HG02763 (cell line): ENCODE measurements at regions not wholly inside any gene's neighbourhood (a gene's known extent, or its start where the extent isn't known, plus 50 kb on each side); places are given as distances from the start of the nearest gene placed in this dataset.
"Not testable (repeated sequence)": the region's sequence is repeated elsewhere in the genome, so short reads cannot be mapped to it uniquely, and the experiment has no call there.

Source experiments
- ATAC-seq: cut with Tn5 transposase; IDR thresholded peaks from one replicate; pipeline ENCODE4 v1.9.1; 2021; ENCODE audit warnings: mild to moderate bottlenecking, moderate library complexity; ENCODE audit not compliant: unreplicated experiment

DNA sequence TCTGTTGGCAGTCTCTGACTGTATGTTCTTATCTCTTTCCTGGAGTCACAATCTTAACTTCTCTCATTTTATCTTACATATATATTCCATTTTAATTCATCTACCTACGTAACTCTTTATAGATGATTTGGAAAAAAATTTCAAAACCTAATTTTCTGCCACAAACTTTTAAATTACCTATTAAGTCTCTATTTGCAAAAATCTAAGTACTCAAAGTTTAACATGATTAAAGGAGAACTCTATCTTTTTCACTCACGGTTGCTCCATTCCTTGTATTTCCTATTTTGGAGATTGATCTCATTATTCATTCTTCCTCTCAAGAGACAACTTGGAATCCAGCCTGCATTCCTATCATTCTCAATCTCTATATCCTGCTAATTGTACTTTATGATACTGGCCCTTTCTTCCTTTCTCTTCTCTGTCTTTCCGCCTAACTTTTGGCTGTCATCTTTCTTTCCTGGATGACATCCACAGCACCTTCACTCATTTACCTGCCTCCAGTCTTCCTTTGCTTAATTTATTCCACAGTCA, 1071.1 kb upstream of the CITED2 start:
- no peak for ATAC-seq

DNA sequence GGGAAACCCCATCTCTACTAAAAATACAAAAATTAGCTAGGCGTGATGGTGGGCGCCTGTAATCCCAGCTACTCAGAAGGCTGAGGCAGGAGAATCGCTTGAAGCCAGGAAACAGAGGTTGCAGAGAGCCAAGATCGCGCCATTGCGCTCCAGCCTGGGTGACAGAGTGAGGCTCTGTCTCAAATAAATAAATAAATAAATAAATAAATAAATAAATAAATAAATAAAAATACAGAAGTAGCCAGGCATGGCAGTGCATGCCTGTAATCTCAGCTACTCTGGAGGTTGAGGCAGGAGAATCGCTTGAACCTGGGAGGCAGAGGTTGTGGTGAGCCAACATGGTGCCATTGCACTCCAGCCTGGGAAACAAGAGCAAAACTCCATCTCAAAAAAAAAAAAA, 1068.7 kb upstream of the CITED2 start:
- not testable (repeated sequence) for ATAC-seq

DNA sequence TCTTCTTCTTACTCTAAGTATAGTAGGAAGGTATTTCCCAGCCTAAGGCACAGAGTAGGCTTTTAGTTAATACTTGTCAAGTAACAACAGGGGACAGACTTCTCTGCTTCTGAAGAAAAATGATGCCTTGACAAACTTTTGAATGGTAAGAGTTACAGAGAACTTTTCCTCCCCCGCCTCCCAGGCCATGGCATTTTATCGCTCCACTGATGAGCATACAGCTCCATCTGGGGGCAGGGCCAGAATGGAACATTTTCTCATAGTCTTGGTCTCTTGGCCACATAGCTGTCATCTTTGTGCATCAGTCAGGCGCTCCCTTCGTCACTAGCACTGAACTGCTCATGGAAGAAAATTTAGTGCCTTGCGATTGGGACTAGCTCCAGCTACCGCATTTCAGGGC, 1066.8 kb upstream of the CITED2 start:
- no peak for ATAC-seq

DNA sequence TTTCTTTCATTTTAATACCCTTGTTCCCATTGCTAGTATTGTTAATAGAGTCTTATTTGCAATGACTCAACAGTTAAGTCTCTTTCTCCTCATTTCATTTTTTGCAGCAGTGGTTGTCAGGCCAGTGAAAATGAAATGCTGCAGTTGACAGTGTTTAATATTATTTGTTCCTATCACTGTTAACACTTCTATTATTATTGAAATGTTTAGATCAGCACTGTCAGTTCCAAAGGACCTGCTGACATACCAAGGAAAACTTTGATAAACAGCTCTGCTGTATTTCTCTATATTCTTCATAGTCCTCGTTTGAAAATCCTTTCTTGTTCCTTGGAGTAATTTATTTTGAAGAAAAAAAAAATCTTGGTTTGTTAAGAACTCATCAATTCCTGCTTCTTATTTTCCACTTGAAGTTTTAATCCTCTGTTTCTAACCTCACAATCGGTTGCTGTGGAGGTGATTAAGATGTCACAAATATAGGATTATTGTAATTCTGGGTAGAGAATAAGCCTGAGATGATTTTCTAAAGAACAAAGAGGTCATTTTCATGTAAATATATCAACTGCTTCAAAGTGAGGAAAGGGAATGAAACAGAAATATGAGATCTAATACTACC, 1065.9 kb upstream of the CITED2 start:
- no peak for ATAC-seq

DNA sequence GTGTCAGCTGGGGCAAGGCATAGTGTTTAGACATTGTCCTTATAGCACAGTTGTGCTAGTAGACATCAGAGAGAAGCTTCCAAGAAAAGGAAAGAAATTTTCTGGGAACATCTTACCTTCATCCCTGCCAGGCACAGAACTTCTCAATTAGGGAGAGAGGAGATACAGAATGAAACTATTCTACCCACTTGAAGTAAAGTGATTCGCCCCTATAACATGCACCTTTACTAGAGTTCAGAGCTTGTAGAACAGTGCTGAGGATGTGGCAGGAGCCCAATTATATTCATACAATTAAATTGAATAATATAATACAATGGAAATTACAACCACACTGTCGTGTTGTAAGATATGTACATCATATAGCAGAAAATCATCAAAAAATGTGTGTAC, 1063.9 kb upstream of the CITED2 start:
- ATAC-seq, result no peak

DNA sequence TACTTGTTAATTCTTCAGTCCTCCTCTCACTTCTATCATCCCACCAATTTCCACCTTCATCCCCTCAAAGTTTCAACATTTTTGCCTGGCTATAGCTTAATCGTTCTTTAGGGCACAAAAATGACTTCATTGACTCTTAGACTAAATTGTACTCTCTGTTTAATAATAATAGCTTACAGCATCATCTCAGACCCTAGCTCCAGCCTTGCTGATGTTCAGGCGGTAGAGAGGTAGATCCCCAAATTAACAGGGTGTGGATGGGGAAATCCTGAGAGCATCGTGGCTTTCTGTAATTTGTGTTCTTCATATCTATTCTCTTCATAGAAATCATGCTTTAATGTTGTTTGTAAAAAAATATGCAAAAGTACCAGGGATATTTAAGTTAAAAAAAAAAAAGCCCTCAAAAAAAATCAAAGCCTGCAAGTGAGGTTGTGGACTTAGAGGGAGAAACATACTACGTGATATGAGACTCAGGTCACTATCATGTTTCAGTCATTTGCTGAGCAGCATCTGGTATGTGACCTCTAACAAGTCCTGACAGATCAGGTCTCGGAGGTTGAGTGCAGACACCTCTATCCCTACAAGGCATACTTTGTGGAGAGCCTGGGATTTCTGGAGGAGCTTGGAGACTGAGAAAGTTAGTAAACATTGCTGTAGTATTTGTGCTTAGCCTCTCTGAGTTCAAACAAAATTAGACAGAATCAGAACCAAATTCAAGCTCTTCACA, 1063.3 kb upstream of the CITED2 start:
- ATAC-seq, result no peak

DNA sequence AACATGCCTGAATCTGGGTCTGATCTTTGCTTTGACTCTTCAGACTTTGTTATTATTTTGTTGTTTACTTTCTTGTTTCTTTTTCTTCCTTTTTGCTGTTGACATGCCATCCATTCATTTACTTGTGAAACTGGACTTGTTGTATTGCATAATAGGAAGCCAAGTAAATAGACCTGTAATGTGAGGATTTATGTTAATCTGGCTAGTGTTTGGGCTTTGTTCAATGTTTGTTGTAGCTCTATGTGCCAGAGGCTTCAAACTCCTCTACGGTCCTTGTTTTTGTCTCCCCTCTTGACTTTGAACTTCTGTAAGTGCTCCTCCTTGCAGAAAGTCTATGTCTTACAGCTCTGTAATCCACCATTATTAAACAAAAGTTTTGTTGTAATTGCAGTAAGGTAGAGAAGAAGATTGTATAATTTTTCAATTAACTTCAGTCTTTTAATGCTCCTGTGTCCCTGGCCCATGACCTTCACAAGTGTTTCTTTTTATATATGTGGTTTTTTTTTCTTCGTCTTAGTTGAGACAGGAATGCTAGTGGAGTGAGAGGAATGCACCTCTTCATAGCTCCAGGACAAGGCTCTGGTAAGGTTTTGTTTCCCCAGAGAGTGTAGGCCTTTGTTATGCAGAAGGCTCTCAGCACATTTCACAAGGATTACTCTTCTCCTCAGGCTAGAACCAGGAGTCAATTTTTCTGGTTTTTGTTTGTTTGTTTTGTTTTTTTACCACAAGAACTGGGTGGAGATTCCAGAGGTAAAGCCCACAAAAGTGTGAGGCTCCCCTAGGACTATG, 1061.8 kb upstream of the CITED2 start:
- ATAC-seq, result no peak

DNA sequence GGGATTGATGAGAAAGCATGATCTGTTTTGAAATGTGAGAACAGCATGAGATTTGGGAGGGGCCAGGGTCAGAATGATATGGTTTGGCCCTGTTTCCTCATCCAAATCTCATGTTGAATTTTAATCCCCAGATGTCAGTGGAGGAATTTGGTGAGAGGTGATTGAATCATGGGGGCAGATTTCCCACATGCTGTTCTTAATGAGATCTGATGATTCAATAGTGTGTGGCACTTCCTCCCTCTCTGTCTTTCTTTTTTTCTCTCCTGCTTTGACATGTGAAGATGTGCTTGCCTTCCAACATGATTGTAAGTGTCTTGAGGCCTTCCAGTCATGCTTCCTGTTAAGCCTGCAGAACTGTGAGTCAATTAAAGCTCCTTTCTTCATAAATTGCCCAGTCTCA, 1060.3 kb upstream of the CITED2 start:
- ATAC-seq, result no peak

DNA sequence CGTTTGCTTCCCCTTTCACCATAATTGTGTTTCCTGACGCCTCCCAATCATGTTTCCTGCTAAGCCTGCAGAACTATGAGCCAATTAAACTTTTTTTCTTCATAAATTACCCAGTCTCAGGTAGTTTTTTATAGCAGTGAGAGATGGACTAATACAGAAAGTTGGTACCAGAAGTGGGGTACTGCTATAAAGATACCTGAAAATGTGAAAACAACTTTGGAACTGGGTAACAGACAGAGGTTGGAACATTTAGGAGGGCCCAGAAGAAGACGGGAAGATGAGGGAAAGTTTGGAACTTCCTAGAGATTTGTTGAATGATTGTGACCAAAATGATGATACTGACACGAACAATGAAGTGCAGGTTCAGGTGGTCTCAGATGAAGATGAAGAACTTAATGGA, 1058.6 kb upstream of the CITED2 start:
- ATAC-seq, result no peak

DNA sequence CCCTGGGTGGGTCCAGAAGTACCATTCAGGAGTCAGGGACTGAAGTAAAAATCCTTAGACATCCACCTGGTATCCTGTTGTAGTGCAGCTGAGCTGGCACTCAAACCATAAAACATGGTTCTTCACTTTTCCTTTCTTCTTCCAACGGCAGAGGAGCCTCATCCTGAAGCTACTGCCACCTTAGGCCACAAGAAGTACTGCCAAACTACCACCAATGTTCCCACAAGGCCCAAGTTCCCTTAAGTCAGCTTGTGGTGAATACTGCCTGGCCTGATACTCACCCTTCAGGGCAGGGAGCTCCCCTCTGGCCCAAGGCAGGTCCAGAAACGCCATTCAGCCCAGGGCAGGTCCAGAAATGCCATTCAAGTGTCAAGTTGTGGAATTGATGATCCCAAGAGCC, 1053.4 kb upstream of the CITED2 start:
- no peak for ATAC-seq

DNA sequence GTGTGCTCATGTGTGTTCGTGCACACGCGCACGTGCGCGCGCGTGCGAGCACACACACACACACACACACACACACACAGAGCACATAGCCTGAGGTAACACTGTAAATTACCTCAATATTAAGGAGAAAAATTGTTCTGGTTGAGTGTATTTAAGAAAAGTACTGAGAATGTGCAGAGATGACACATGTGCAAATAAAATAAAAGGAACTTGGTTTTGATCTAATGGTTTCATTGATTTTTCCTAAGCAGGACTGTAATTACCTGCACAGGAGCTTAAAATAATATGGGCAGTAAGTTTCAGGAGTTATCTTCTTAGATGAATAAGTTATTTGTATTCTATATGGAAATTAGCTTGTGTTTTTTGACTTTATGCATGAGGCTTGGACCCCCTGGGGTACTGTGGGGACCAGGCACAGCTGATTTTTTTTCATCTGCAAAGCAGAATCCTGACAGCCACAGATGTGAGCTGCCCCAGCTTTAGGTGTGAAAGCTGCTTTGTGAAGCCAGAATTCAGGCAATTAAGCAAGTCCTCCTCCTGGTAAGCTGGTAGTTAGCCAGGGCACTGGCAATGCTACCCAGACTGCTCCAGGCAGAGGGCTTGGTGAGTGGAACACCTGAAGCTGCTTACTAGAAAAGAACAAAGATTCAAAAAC, 1040.6 kb upstream of the CITED2 start:
- no peak for ATAC-seq

DNA sequence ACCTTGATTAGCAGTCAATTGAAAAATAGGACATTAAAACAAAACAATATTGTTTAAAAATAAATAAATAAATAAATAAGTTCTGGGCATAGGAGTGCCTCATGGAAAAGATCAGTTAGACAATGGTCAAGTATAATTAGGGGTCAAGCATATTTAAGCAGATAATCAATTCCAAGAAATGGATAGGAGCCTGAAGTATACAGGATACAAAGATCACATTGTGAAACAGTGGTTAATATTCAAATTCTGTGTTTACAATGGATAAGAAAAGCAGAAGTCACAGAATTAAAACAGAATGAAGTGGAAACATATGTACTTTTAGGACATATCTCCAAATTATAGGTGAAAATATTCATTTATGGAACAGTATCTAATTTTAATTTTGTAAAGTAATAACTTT, 1028.6 kb upstream of the CITED2 start:
- ATAC-seq, result no peak

DNA sequence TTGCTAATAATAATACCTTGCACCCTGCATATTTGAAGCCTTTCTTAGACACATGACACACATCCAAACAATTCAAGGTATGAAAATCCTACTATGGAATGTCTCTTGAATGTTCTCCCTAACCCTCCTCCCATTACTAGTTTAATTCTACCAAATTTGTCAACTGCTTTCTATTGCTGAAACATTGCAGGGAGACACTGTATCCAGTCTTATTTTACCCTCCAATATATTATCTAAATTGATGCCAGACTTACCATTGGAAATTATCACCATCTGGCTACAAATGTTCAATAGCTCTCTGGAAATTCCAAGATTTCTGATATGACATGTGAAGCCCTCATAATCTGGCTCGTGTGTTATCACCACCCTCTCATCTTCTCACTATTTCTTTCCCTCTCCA, 1027.3 kb upstream of the CITED2 start:
- ATAC-seq, result no peak

DNA sequence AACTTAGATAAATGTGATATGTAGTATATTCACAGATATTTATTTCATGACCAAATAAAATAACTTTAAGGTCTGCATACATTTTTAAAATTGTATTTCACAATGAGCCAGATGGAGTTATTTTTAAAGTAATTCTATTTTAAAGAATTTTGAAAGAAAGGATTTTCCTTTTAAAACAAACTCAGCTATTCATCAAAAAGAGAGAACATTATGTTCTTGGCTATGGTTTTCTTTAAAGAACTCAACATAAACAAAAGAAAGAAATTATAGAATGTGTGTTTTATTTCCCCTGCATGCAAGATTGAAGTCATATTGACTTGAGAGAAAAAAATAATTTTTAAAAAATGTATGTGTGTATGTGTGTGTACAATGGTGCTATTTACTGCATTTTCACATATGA, 1023.6 kb upstream of the CITED2 start:
- ATAC-seq, result no peak

DNA sequence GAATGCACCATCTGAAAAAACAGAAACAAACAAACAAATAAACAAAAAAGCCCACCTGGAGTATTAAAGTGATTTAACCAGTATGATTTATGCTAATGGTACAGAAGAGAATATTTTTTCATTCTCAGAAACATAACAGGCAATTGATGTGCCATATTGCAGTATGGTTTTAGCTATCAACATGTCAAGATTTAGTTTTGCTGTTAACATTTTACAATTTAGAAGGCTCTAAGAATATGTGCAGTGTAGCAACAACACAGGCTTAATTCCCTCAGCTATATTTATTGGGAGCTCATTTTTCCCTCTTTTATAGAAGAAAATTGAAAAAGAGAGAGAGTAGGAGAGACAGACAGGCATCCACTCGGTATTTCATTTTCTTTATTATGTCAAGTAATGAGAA, 1022.7 kb upstream of the CITED2 start:
- no peak for ATAC-seq

DNA sequence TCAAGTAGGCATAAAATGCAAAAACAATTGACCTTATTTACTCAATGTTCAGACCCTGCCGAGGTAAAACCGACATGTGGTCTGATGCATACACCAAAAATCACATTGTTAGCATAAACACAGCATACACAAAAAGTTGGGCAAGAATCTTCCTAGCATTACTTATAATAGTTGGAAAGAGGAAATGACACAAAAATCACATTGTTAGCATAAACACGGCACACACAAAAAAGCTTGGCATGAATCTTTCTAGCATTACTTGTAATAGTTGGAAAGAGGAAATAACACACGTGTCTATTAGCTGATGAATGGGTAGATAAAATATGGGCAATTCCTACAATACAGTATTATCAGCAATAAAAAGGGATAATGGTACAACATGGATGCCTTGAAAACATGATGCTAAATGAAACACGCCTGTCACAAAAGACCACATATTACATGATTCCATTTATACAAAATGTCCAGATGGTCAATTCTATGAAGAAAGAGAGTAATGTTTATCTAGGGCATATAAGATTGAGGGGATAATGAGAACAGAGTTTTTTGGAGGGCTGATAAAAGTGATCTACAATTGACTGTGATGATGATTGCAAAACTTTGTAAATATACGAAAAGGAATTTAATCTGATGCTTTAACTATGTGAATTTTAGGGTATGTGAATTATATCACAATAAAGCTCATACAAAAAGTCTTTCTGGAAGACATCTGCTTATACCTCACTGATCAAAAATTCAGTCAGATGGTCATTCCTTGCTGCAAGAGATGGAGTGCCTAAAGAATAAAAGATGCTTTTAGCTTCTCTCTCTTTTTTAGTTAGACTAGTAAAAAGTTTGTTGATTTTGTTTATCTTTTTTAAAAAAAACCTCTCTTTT, 1019.5 kb upstream of the CITED2 start:
- ATAC-seq, result no peak

DNA sequence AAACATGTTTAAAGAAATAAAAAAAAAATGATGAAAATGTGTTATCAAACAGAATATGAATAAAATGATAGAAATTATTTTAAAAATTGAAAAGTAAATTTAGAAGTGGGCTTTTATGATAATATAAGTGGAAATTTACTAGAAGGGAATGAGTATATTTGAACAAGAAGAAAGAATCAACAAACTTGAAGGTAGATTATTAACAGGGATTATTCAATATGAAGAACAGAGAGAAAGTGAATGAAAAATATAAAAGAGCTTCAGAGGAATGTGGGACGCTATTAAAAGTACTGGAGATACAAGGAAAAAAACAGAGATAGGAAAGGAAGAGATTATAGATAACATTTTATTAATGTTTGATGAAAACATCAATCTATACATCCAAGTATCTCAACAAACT, 1014.4 kb upstream of the CITED2 start:
- no peak for ATAC-seq

DNA sequence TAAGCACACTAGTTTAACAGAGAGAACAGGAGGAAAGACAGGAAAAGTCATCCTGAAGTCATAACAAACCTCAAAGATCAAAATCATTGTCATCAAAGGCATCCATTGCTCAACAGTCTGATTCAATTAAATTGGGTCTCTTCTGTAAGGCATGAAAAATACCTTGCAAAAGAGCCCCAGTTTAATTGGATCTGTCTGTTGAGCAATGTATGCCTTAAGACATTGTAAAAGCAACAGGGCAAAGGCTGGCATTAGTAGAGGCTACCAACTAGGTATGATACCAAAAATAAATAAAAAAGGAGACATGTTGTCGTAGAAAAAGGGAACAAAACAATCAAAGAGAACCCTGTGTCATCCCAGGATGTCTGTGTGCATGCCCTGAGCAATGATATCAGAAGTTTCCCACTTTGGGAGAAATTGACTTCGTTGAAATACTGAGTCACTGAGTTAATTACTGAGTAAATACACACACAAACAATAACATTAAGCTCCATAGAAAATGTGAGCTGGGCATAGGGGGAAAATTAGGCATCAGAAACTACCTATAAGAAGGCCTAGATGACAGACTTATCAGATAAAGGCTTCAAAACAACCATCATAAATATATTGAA, 1013.8 kb upstream of the CITED2 start:
- no peak for ATAC-seq

DNA sequence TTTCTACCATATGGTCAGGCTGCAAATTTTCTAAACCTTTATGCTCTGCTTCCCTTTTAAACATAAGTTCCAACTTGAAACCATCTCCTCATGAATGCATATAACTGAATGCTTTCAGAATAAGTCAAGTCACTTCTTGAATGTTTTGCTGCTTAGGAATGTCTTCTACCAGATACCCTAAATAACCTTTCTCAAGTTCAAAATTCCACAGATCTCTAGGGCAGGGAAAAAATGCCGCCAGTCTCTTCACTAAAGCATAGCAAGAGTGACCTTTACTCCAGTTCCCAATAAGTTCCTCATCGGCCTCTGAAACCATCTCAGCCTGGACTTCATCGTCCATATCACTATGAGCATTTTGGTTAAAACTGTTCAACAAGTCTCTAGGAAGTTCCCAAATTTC, 1011.2 kb upstream of the CITED2 start:
- ATAC-seq, result no peak

DNA sequence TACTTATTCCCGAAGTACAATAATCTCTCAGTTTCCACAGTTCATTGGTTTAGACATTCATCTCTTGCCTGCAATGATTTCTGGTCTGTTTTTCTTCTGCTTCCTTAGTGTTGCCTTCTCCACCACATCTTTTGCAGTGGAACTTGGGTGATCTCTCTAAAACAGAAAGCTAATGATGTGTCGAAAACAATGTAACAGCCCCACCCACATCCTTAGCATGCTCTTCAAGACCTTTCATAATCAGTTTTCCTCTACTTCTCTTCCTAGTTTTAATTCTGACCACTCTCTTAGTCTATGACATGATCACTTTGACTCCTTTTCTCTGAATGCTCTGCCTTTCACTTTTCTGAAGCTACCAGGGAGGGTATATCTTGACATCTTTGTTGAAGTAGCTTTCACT, 1007.9 kb upstream of the CITED2 start:
- no peak for ATAC-seq
